T-helper 2 cell treated with Interferon-gamma antibody and Interleukin-4, amounts not matched to agents 5 μg/mL and 100 μg/mL, for 36 hours (primary cell): ENCODE measurements at regions not wholly inside any gene's neighbourhood (a gene's known extent, or its start where the extent isn't known, plus 50 kb on each side); places are given as distances from the start of the nearest gene placed in this dataset.

Source experiments
- DNase-seq: peaks from one replicate; pipeline ENCODE4 v3.0.0; 2021; ENCODE audit warnings: low spot score
- H3K27ac Mint-ChIP-seq: one replicate; pipeline ENCODE4 v1.8.0; 2021; ENCODE audit warnings: mild to moderate bottlenecking, mixed read lengths
- H3K27me3 Mint-ChIP-seq: one replicate; pipeline ENCODE4 v1.8.0; 2021; ENCODE audit warnings: low read depth, mixed read lengths
- H3K36me3 Mint-ChIP-seq: one replicate; pipeline ENCODE4 v1.8.0; 2021; ENCODE audit warnings: low read depth, mixed read lengths
- H3K4me1 Mint-ChIP-seq: one replicate; pipeline ENCODE4 v1.8.0; 2021; ENCODE audit warnings: low read depth, mixed read lengths
- H3K4me3 Mint-ChIP-seq: one replicate; pipeline ENCODE4 v1.8.0; 2022; ENCODE audit warnings: mild to moderate bottlenecking, moderate library complexity, mixed read lengths
- H3K9me3 Mint-ChIP-seq: one replicate; pipeline ENCODE4 v1.8.0; 2021; ENCODE audit warnings: mixed read lengths

DNA sequence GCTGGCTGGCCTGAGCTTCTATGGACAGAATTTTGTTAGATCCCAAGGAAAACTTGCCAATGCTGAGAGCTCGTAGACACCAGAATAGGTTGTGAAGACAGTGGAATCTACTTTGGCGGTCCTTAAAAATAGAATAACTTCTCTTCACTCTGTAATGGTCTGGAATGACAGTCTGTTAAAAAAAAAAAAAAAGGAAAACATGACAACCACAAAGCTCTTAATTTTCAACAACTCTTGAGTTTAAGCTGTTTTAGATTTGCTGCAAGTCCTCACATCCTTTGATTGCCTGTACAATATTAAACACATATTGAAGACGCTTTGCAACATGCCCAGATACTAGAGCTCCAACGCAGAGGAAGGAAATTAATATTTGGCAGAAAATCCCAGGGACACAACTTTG is 122.8 kb upstream of the GALNT15 start:
- peaks cover 4% of the 10 kb centered on the region for H3K4me1 Mint-ChIP-seq
- no peak for DNase-seq
- no peaks in the 10 kb centered on the region for H3K9me3 Mint-ChIP-seq
- no peak overlapping the region for H3K4me3 Mint-ChIP-seq
- no peaks in the 10 kb centered on the region for H3K36me3 Mint-ChIP-seq
- no peak overlapping the region for H3K27ac Mint-ChIP-seq
- no peaks in the 10 kb centered on the region for H3K27me3 Mint-ChIP-seq

DNA sequence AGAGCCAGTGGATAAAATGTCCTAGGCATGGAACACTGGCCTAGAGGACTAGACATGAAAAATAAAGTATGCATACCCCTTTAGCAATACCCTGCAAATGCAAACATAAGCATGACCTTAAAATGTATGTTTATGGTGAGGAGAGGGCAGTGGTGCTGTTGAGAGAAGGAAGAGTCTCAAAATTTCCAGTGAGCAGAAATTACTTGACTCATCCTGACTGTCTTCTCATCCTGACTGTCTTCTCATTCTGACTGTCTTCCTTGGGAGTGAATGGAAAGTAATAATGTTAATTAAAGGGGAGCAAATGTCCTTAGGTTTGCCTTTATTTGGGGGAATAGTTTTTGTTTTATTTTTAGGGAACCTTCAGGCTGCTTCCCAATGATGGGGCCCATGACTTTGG is 121.5 kb upstream of the GALNT15 start:
- Mint-ChIP-seq H3K4me3 (no peak overlapping the region), H3K27ac (no peak overlapping the region), H3K9me3 (no peaks in the 10 kb centered on the region), H3K27me3 (no peaks in the 10 kb centered on the region), H3K4me1 (peaks cover 4% of the 10 kb centered on the region), H3K36me3 (no peaks in the 10 kb centered on the region)
- DNase-seq, result no peak

DNA sequence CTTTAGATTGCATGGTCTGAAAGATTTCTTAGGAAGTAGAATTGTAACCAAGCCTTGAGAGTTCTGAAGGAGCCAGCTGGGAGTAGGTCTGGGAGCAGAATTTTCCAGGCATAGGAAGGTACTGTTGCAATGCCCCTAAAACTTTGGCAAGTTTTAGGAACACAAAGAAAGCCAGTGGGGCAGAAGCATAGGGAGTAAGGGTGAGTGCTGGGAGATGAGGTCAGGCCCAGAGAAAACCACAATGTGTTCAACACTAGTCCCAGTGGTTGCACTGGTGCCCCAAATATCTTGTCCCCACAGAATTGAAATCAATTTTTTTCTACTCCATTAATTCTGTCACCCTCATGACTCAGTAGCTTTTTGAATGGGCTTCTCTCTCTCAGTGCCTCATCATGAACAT is 120.7 kb upstream of the GALNT15 start:
- H3K27ac Mint-ChIP-seq, result no peak overlapping the region
- H3K36me3 Mint-ChIP-seq, result no peaks in the 10 kb centered on the region
- no peaks in the 10 kb centered on the region for H3K27me3 Mint-ChIP-seq
- no peaks in the 10 kb centered on the region for H3K9me3 Mint-ChIP-seq
- no peak for DNase-seq
- no peaks in the 10 kb centered on the region for H3K4me1 Mint-ChIP-seq
- H3K4me3 Mint-ChIP-seq, result no peak overlapping the region

DNA sequence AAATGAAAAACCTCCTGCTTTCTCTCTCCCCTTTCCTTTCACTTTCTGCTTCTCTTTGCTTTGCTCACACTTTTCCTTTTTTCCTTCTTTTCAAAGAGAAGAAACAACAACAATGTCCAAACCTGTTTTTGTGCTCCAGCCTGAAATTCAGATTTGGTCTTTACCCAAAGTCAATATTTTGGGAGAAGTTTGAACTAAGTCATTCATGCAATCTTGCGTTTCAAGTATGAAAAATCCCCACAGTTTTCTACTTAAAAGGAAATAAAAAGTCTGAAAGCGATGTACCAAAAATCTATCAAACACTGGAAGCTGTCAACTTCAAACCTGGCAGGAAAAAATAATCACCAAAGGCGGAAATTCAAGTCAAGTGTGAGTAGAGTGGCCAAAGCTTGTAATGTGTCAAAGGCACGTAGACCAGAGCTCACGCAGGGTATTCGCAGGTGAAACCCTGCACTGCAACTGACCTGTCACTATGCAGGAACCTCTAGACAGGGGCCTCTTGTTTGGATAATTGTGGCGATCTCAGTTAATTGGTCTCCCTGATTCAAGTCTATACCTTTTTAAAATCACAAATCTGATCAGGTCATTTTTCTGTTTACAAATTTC is 118.8 kb upstream of the GALNT15 start:
- no peaks in the 10 kb centered on the region for H3K27me3 Mint-ChIP-seq
- no peaks in the 10 kb centered on the region for H3K4me1 Mint-ChIP-seq
- H3K9me3 Mint-ChIP-seq, result no peaks in the 10 kb centered on the region
- H3K36me3 Mint-ChIP-seq, result no peaks in the 10 kb centered on the region
- DNase-seq, result no peak
- H3K4me3 Mint-ChIP-seq, result no peak overlapping the region
- H3K27ac Mint-ChIP-seq, result no peak overlapping the region

DNA sequence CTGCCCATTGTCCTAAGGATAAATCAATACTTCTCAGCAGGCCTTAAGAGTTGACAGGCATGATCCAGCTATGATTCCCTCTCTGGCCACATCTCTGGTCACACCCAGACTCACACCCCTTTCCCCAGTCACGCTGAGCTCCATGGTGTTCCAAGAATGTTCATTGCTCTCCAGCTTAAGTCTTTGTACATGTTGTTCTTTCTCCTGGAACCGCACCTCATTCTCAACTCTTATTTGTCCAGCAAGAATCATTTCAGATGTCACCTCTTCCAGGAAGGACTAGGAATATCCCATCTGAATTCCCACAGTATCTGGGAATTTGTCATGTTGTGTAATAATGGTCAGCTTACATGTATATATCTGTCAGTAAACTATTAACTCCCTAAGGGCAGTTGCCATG is 118.3 kb upstream of the GALNT15 start:
- no peaks in the 10 kb centered on the region for H3K9me3 Mint-ChIP-seq
- no peak overlapping the region for H3K4me3 Mint-ChIP-seq
- no peaks in the 10 kb centered on the region for H3K4me1 Mint-ChIP-seq
- H3K27ac Mint-ChIP-seq, result no peak overlapping the region
- H3K27me3 Mint-ChIP-seq, result no peaks in the 10 kb centered on the region
- H3K36me3 Mint-ChIP-seq, result no peaks in the 10 kb centered on the region
- no peak for DNase-seq

DNA sequence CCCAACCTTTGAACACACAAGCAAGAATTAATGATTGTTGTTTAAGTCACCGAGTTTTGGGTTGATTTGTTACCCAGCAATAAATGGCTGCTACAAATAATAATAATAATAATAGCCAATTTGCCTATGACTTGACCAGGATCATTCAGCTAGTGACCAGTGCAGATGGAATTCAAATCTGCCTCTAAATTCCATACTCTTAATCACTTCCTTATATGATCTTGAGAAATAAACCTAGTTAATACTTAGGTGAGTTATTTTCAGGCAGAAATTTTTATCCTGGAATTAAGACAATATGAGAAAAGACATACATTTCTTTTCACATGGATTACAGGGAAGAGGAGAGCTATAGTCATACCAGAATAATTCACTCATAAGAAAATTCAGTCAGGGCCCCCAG is 116.0 kb upstream of the GALNT15 start:
- no peak for DNase-seq
- no peaks in the 10 kb centered on the region for H3K4me1 Mint-ChIP-seq
- no peak overlapping the region for H3K27ac Mint-ChIP-seq
- H3K27me3 Mint-ChIP-seq, result no peaks in the 10 kb centered on the region
- no peaks in the 10 kb centered on the region for H3K36me3 Mint-ChIP-seq
- no peak overlapping the region for H3K4me3 Mint-ChIP-seq
- H3K9me3 Mint-ChIP-seq, result no peaks in the 10 kb centered on the region

DNA sequence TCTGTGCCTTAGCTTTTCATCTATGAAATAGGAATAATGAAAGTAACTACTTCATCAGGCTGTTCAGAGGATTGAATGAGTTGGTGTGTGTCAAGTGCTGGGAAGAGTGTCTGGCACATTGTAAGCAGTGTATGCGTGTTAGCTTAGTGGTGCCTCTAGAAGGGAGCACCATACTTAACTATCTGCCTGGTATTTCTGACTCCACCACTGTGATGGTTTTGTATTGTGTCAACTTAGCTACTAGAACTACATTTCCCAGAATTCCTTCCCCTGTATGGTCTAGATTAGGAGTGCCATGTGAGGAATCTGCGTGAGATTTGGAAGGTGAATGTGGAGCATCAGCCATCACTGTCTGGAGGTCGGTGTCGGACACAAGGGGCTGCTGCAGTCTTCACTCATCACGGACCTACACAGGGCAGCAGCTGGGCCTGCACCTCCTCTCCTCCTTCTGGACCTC is 115.4 kb upstream of the GALNT15 start:
- no peaks in the 10 kb centered on the region for H3K27me3 Mint-ChIP-seq
- H3K4me1 Mint-ChIP-seq, result no peaks in the 10 kb centered on the region
- H3K27ac Mint-ChIP-seq, result no peak overlapping the region
- no peaks in the 10 kb centered on the region for H3K36me3 Mint-ChIP-seq
- H3K4me3 Mint-ChIP-seq, result no peak overlapping the region
- DNase-seq, result no peak
- H3K9me3 Mint-ChIP-seq, result no peaks in the 10 kb centered on the region

DNA sequence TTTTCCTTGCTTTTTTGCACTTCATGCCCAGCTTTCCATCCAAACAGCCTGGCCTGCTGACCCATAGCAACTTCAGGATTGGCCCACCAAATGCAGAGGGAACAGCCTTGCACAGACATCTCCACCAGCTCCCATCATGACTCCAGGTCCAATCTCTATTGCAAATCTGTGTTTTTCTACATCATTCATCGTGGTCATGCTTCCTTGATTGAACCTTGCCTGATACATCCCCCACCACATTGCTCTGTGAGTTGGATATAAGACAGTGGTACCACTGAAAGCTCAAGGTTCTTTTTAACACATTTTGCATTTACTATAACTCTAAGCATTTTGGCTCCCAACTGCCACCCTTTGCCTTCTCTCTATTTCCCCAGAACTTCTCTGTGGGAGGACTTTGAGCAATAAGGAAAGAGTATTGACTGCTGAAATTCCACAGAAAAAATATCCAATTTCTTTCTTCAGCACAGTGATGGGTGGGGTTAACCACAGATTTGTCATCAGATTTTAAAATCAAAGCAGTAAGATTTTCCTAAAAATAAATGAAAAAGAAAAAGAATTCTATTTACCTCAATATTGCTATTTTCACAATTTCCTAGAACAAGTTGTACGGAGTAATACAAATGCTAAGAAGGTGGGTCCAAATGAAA is 114.6 kb upstream of the GALNT15 start:
- Mint-ChIP-seq H3K27me3 (no peaks in the 10 kb centered on the region), H3K4me3 (no peak overlapping the region), H3K9me3 (no peaks in the 10 kb centered on the region), H3K4me1 (no peaks in the 10 kb centered on the region), H3K27ac (no peak overlapping the region), H3K36me3 (no peaks in the 10 kb centered on the region)
- DNase-seq, result no peak

DNA sequence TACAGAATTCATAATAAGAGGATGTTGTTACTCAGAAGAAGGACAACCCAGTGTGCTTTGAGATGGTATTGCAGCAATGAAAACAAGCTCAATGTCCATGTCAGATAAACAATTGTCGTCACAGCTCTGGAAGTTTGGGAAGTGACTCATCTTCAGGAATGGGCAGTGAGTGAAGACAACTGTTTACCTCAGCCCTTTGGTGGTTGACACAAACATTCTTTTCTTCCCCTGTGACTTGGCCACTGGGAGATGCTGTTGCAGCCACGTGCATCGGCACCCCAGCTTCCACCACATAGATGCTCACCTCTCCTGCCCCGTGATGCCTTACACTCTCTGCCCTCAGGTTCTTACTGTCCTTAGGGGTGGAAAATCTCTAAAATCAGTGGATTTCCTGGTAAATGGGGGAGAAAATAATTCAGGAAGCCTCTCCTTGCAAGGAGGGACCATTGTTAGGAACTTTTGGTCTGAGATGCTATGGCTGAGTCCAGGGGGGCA is 114.1 kb upstream of the GALNT15 start:
- no peak for DNase-seq

DNA sequence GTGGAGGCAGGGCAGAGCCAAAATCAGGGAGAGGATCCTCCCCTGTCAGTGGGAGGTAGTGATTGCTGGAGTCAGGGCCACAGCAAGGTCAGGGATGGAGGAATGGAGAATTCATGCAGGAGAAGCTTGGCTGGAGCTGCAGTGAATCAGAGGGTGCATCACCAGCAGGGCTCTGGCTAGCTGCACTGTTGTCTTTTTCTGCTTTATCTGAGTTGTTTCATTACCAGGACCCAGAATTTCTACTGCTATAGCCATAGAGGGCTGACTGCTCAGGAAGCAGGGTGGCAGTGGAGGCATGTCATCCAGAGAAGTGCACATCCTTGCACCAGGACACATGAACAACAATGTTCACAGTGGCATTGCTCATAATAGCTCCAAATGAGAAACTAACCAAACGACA is 113.5 kb upstream of the GALNT15 start:
- DNase-seq, result no peak
- Mint-ChIP-seq H3K27me3 (no peaks in the 10 kb centered on the region), H3K36me3 (no peaks in the 10 kb centered on the region), H3K4me1 (no peaks in the 10 kb centered on the region), H3K27ac (no peak overlapping the region), H3K4me3 (no peak overlapping the region), H3K9me3 (no peaks in the 10 kb centered on the region)

More for the DNA sequence above, 114.1 kb upstream of the GALNT15 start:
- no peaks in the 10 kb centered on the region for H3K27me3 Mint-ChIP-seq
- no peak overlapping the region for H3K27ac Mint-ChIP-seq
- no peaks in the 10 kb centered on the region for H3K9me3 Mint-ChIP-seq
- H3K4me3 Mint-ChIP-seq, result no peak overlapping the region
- no peaks in the 10 kb centered on the region for H3K4me1 Mint-ChIP-seq
- no peaks in the 10 kb centered on the region for H3K36me3 Mint-ChIP-seq

DNA sequence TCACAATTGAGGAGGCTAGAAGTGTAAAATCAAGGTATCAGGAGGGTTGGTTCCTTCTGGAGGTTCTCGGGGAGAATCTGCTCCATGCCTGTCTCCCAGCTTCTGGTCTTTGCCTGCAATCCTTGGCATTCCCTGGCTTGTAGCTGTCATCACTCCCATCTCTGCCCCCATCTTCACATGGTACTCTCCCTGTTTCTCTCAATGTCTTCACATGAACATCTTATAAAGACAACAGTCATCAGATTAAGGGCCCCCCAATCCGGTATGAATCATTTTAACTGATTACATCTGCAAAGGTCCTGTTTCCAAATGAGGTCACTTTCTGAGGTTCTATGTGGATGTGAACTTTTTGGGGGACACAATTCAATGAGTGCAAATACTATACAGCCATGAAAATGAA is 113.0 kb upstream of the GALNT15 start:
- Mint-ChIP-seq H3K27ac (no peak overlapping the region), H3K4me1 (no peaks in the 10 kb centered on the region), H3K4me3 (no peak overlapping the region), H3K36me3 (no peaks in the 10 kb centered on the region), H3K9me3 (no peaks in the 10 kb centered on the region), H3K27me3 (no peaks in the 10 kb centered on the region)
- DNase-seq, result no peak

DNA sequence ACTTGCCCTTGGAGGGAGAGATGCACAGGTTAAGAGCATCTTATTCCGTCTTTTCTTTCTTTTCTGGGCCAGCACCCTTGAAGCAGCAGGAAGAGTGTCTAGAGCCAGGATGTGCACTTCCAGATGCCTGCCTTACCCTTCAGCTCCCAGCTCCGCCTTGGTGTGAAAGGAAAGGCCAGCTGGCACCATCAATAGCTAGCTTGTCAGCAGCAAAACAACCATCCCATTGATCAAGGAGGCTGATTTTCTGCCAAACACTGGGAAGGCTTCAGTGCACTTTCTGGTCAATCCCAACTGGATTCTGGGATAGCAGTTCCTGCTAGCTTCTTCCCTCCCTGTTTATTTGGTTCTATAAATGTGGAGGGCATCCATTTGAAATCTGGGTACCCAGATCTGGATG is 110.9 kb upstream of the GALNT15 start:
- H3K4me3 Mint-ChIP-seq, result no peak overlapping the region
- no peaks in the 10 kb centered on the region for H3K36me3 Mint-ChIP-seq
- no peaks in the 10 kb centered on the region for H3K27me3 Mint-ChIP-seq
- H3K4me1 Mint-ChIP-seq, result no peaks in the 10 kb centered on the region
- no peak overlapping the region for H3K27ac Mint-ChIP-seq
- no peaks in the 10 kb centered on the region for H3K9me3 Mint-ChIP-seq
- no peak for DNase-seq

DNA sequence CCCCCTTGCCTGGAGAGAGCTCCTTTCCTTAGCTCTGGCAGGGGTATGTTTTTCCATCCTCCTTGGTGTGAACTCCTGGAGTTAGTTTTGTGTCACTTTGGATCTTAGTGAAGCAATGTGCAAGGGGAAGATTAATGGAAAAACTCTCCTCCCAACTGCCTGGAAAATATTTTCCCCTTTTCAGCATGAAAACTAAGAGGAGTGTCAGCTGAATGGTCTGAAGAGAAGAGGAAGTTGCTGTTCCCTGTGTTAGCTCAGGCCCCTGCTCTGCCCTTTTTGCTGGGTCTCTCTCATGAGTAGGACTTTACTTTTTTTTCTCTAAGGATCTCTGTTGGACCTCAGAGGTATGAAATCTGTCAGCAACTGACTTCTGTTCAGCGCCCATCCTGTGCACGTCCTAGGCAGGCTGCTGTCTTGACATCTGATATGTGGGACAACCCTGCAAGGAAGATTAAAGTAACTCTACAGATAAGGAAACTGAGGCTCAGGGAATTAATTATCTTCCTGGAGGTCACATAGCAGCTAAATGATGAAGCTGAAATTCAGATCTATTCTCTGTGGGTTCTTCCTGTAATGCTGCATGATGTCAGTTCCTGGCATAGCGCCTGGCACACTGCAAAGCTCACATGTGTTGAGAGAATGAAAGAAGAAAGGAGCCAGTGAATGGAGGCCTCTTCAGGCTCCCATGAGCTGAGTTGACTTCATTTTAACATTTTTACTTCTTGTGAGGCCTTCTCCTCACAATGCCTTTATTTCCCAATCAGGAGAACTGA is 109.7 kb upstream of the GALNT15 start:
- no peak for DNase-seq
- Mint-ChIP-seq H3K4me1 (no peaks in the 10 kb centered on the region), H3K27me3 (no peaks in the 10 kb centered on the region), H3K36me3 (no peaks in the 10 kb centered on the region), H3K9me3 (no peaks in the 10 kb centered on the region), H3K4me3 (no peak overlapping the region), H3K27ac (no peak overlapping the region)

DNA sequence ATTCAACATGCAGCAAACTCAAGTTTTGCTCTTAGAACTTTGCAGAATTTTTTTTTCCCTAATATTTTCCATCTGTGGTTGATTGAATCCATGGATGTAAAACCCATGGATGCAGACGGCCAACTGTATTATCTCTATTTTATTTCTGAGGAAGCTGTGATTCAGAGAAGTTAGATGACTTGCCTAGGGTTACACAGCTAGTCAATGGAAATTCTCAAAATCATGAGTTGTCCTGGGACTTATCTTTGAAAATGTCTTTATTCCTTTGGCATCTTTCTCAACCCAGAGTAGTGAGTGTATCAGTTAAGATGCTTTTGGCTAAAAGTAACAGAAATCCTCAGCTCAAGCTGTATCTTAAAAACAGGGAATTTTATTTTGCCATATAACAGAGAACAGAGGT is 107.9 kb upstream of the GALNT15 start:
- no peak overlapping the region for H3K4me3 Mint-ChIP-seq

More for the DNA sequence above, 107.9 kb upstream of the GALNT15 start:
- H3K9me3 Mint-ChIP-seq, result no peaks in the 10 kb centered on the region
- no peaks in the 10 kb centered on the region for H3K27me3 Mint-ChIP-seq
- no peak for DNase-seq
- no peaks in the 10 kb centered on the region for H3K4me1 Mint-ChIP-seq
- no peak overlapping the region for H3K27ac Mint-ChIP-seq
- H3K36me3 Mint-ChIP-seq, result no peaks in the 10 kb centered on the region
